Pancreas (tissue), 10 donors: ENCODE measurements at regions not wholly inside any gene's neighbourhood (a gene's known extent, or its start where the extent isn't known, plus 50 kb on each side); places are given as distances from the start of the nearest gene placed in this dataset.
"Not testable (repeated sequence)": the region's sequence is repeated elsewhere in the genome, so short reads cannot be mapped to it uniquely, and the experiment has no call there.

Experiments
- ATAC-seq, 4 donors: fragments of 200-7000 bp; cut with Tn5 transposase; one replicate each; pipeline versions ENCODE4 v1.8.0 to v1.9.1; 2020; ENCODE audit warnings: mild to moderate bottlenecking in 4 of 4, moderate library complexity in 4 of 4
- DNase-seq, 6 donors: peaks; one replicate each; pipeline ENCODE4 v3.0.0-alpha.2; 2020
- FAIRE-seq: peaks from 2 replicates; lab custom pipeline; 2012; peaks lifted over from hg19 to GRCh38; lab: Jason Lieb, UNC
- H3K27ac ChIP-seq, 4 donors: fragments of 200-600 bp; sonication (generic); 1 replicate in 3 of 4; 2 replicates in 1 of 4; pipeline versions ENCODE4 v1.5.0 to v1.8.0; 2020
- H3K27me3 ChIP-seq, 4 donors: fragments of 200-600 bp; one replicate each; pipeline ENCODE4 v1.8.0; 2021
- H3K36me3 ChIP-seq, 3 donors: fragments of 200-600 bp; sonication (generic) in 1 of 3; one replicate each; pipeline versions ENCODE4 v1.5.0 to v1.8.0; 2020 to 2021
- H3K4me1 ChIP-seq, 3 donors: fragments of 200-600 bp; one replicate each; pipeline ENCODE4 v1.8.0; 2021
- H3K4me3 ChIP-seq, 4 donors: fragments of 200-600 bp; sonication (generic) in 2 of 4; one replicate each; pipeline versions ENCODE4 v1.5.0 to v1.8.0; 2020 to 2021
- H3K9me3 ChIP-seq, 4 donors: fragments of 200-600 bp; one replicate each; pipeline ENCODE4 v1.8.0; 2021
- WGBS, 2 donors: extraction: QIAGEN DNeasy Blood & Tissue Kit; methylation state at CpG; one replicate each; pipeline ENCODE4 v1.1.7; 2013; 5-methylcytosine and 5-hydroxymethylcytosine counted together
- intact Hi-C, 3 donors: fragments of 100-400 bp; cut with DNase I; formaldehyde crosslinking; loops; one replicate each; pipeline versions ENCODE4 v1.11.1 to v1.14.2; 2022
- TF ChIP-seq, protein P1 (sequence below), 4 donors: fragments of 200-600 bp; sonication (generic) in 3 of 4; IDR thresholded peaks; one replicate each; pipeline versions ENCODE4 v1.5.0 to v1.8.0; 2021; ENCODE audit warnings: antibody characterized with exemption in 4 of 4
- donor health status: healthy with polysubstance abuse.
- donor health status: DM: no; HTN: no; CAD: no; lungs with moderate emphysema.
- donor health status: DM: no; HTN: no; CAD: no.
- donor health status: control.
- donor health status: control.
- donor health status: Bipolar disorder and iron deficiency.
- donor health status: DM: yes; HTN: yes; CAD: no.
- donor health status: DM: no; HTN: no; CAD: no.
- donor health status: DM: no; HTN: no; CAD: no.
- donor health status: DM: yes; HTN: yes; CAD: no.

DNA sequence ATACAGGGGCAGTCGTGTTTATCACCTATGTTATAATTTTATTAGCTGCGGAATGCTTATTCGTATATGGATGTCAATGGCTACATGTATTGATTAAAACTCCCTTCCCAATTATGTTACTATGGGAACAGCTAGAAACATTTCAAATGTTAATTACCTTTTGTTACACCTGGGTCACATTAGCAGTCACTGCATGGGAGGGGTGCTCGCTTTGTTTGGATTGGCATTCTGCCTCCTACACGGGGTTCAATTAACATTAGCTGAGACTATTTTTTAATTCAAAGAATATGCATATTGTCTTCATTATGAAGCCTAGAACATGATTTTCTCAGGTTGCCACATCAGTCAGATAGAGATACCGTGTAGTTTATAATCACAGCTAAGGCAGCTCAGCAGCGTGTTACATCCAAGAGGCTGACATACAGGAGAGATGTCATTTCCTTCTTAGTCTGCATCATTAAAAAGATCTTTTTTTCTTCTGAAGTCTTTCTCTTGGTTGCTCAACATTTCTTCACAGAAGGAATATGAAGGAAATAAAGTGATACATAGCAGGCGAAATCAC is 76.2 kb upstream of the RPS6KA2 start:
- WGBS, 2 donors = 53 to 57% methylated on average over 8 of the region's 8 CpGs
- no peak for DNase-seq
- no peak for ATAC-seq
- Histone ChIP-seq H3K4me3 (no peak overlapping the region), H3K27me3 (no peaks in the 10 kb centered on the region), H3K36me3 (no peaks in the 10 kb centered on the region), H3K9me3 (no peaks in the 10 kb centered on the region), H3K27ac (no peak overlapping the region), H3K4me1 (peaks cover 9 to 22% (median 14%) of the 10 kb centered on the region in 3 donors)
- TF ChIP-seq, protein P1, sequence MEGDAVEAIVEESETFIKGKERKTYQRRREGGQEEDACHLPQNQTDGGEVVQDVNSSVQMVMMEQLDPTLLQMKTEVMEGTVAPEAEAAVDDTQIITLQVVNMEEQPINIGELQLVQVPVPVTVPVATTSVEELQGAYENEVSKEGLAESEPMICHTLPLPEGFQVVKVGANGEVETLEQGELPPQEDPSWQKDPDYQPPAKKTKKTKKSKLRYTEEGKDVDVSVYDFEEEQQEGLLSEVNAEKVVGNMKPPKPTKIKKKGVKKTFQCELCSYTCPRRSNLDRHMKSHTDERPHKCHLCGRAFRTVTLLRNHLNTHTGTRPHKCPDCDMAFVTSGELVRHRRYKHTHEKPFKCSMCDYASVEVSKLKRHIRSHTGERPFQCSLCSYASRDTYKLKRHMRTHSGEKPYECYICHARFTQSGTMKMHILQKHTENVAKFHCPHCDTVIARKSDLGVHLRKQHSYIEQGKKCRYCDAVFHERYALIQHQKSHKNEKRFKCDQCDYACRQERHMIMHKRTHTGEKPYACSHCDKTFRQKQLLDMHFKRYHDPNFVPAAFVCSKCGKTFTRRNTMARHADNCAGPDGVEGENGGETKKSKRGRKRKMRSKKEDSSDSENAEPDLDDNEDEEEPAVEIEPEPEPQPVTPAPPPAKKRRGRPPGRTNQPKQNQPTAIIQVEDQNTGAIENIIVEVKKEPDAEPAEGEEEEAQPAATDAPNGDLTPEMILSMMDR (IDR thresholded peaks at IDR 0.05) = no peak
- FAIRE-seq = no peak
- intact Hi-C loops = no loop called here

DNA sequence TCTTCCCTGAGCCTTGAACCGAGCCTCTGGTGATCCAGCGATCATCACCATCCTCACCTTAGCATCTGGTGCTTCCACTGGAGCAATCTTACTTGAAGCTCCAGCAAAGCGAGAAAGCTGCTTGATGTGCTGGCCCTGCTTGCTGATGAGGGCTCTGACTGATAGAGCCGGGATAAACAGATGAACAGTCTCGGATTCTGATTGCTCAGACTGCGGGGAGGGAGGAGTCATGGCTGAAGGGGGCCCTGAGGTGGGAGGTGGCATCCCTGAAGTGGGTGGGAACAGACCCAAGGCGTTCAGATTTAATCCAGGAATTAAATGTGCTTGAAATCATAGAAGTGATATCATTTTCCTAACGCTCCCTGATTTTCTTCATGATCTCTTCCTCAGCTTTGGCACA is 74.4 kb upstream of the RPS6KA2 start:
- intact Hi-C loops, ATAC-seq, DNase-seq, H3K36me3 ChIP-seq, FAIRE-seq, H3K27ac ChIP-seq, H3K4me3 ChIP-seq, H3K9me3 ChIP-seq, H3K27me3 ChIP-seq: not testable (repeated sequence)
- WGBS, 2 donors = 83 to 87% methylated on average over 8 of the region's 8 CpGs
- peaks cover 5 to 11% (median 8%) of the 10 kb centered on the region in 3 donors for H3K4me1 ChIP-seq

DNA sequence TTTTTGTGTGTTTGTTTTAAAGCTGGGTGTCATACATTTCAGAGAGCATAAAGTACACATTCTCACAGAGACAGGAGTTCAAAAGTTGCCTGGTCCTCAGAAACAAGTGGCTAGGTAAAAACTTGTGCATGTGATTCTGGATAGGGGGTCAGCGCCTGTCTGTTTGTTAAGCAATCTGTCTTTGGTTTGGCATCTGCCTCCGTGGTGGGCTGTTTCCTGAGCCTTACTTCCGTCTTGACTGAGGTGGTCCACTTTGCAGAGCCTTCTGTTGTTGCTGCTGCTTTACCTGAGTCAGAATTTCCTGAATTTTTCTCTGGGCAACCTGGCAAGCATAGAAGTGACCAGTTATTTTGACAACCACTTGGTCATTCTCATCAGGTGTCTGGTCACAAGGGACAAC is 73.8 kb upstream of the RPS6KA2 start:
- H3K27me3 ChIP-seq, intact Hi-C loops, H3K9me3 ChIP-seq, H3K27ac ChIP-seq, H3K36me3 ChIP-seq, ATAC-seq, DNase-seq, FAIRE-seq, H3K4me3 ChIP-seq: not testable (repeated sequence)
- 70 to 85% methylated on average over 3 of the region's 3 CpGs for WGBS, 2 donors
- H3K4me1 ChIP-seq = peaks cover 5 to 11% (median 6%) of the 10 kb centered on the region in 3 donors

DNA sequence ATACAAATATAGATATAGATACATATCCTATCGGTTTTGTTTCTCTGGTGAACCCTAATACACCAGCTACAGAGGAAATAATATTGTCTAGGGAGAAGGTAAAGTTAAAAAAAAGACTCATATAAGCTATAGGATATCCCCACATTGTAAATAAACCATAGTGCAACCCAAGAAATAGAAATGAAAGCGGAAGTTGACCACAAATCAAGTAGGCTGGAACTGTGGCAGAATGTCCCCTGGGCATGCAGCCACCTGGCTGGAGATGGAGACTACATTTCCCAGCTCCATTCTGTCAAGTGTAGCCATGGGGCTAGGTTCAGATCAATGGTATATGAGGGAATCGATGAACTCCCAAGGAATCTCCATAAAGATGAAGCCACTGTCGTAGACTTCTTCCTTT is 70.1 kb upstream of the RPS6KA2 start:
- intact Hi-C loops = no loop called here
- no peak overlapping the region for H3K27ac ChIP-seq
- no peaks in the 10 kb centered on the region for H3K36me3 ChIP-seq
- TF ChIP-seq, protein P1 (IDR thresholded peaks at IDR 0.05) = no peak
- H3K4me1 ChIP-seq = no peaks in the 10 kb centered on the region
- H3K27me3 ChIP-seq = no peaks in the 10 kb centered on the region
- DNase-seq (no peak), FAIRE-seq (no peak), ATAC-seq (no peak)
- 80 to 84% methylated on average over 4 of the region's 4 CpGs for WGBS, 2 donors
- H3K9me3 ChIP-seq = no peaks in the 10 kb centered on the region
- no peak overlapping the region for H3K4me3 ChIP-seq

DNA sequence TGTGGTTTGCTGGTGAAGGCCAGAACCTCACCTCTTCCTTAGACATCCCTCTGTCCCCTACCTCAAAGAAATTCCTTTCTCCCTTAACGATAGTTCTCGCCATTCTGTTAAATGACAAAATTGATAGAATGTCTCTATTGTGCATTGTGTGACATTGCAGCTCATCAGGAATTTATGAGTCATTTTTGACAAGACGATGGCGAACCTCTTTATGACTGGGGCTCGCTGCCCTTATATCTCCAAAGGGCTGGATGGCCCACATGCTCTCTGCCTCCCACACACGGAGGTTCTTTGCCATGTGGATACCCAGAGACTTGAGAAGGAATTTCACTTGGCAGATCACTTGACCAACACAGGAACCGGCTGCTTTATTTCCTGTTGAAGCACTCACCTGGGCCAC is 66.8 kb upstream of the RPS6KA2 start:
- no peak overlapping the region for H3K27ac ChIP-seq
- TF ChIP-seq, protein P1 (IDR thresholded peaks at IDR 0.05) = no peak
- no peaks in the 10 kb centered on the region for H3K4me1 ChIP-seq
- 85 to 87% methylated on average over 7 of the region's 7 CpGs for WGBS, 2 donors
- H3K36me3 ChIP-seq = no peaks in the 10 kb centered on the region
- intact Hi-C loops = no loop called here
- H3K4me3 ChIP-seq = no peak overlapping the region
- no peak for DNase-seq
- H3K27me3 ChIP-seq = no peaks in the 10 kb centered on the region
- no peak for ATAC-seq
- FAIRE-seq = no peak
- H3K9me3 ChIP-seq = no peaks in the 10 kb centered on the region

DNA sequence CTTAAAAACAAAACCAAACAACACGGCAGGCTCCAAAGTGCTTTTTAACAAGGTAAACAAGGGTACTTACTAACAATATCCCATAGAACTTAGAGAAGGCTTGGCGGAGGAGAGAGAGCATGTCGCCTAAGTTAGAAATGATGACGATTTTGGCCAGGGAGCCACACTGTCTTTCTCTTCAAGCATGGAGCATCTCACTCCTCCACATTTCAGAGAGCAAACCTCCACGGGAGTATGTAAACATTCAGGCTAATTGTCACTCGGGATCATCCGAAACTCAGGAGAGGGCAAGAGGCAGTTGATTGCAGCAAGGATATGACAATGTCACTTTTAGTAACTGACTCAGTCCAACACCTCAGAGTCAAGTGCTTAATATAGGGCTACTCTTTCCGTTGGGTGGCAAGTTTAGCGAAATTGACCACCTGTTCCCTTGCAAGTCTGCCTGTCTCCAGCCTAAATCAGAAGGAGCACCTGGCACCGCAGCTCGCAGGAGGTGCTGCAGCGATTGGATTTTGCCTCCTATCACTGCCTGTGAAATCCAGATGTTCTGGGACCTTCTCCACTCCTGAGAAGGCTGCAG is 65.8 kb upstream of the RPS6KA2 start:
- 74 to 83% methylated on average over 12 of the region's 12 CpGs for WGBS, 2 donors
- TF ChIP-seq, protein P1 (IDR thresholded peaks at IDR 0.05) = no peak
- intact Hi-C loops = no loop called here
- H3K9me3 ChIP-seq = no peaks in the 10 kb centered on the region
- no peak overlapping the region for H3K27ac ChIP-seq
- no peaks in the 10 kb centered on the region for H3K36me3 ChIP-seq
- DNase-seq (no peak), ATAC-seq (no peak), FAIRE-seq (no peak)
- no peak overlapping the region for H3K4me3 ChIP-seq
- H3K27me3 ChIP-seq = no peaks in the 10 kb centered on the region
- H3K4me1 ChIP-seq = no peaks in the 10 kb centered on the region
